H1 (cell line): ENCODE measurements at regions not wholly inside any gene's neighbourhood (a gene's known extent, or its start where the extent isn't known, plus 50 kb on each side); places are given as distances from the start of the nearest gene placed in this dataset.

ENCODE experiments used
- BRCA1 ChIP-seq: IDR thresholded peaks from 2 replicates; pipeline ENCODE4 v1.6.1; 2012; ENCODE audit warnings: low read depth, low read length, improper control_type of control experiment
- CBX5 ChIP-seq: fragments of 300-800, 300-1000 bp; sonication (generic); IDR thresholded peaks from 2 replicates; pipeline ENCODE4 v1.7.1; 2016; ENCODE audit warnings: antibody characterized with exemption, low read length, low read depth
- CTCF ChIP-seq, 3 experiments: IDR thresholded peaks; 1 replicate in 2 of 3; 2 replicates in 1 of 3; pipeline versions ENCODE4 v1.5.1 to v1.6.1; 2011; ENCODE audit warnings: low read length in 3 of 3, mild to moderate bottlenecking in 3 of 3, inconsistent platforms in 2 of 3, low read depth in 1 of 3, moderate library complexity in 1 of 3; ENCODE audit not compliant: insufficient read depth in 1 of 3; ENCODE audit errors: control extremely low read depth in 1 of 3
- EP300 ChIP-seq, 2 experiments: IDR thresholded peaks; 1 replicate in 1 of 2; 2 replicates in 1 of 2; pipeline ENCODE4 v1.6.1; 2011 to 2012; ENCODE audit warnings: low read depth in 2 of 2, low read length in 2 of 2, mild to moderate bottlenecking in 2 of 2, borderline replicate concordance in 1 of 2, inconsistent platforms in 1 of 2, moderate library complexity in 1 of 2
- EZH2 ChIP-seq: fragments of 200-600 bp; sonication (generic); IDR thresholded peaks from 2 replicates; pipeline ENCODE4 v1.7.1; 2012; ENCODE audit warnings: low read depth, mild to moderate bottlenecking, moderate library complexity, low read length, inconsistent platforms; ENCODE audit not compliant: severe bottlenecking
- MAX ChIP-seq: IDR thresholded peaks from 2 replicates; pipeline ENCODE4 v1.6.1; 2012; ENCODE audit warnings: inconsistent platforms
- POLR2A ChIP-seq, 2 experiments: IDR thresholded peaks; 1 replicate in 1 of 2; 2 replicates in 1 of 2; pipeline ENCODE4 v1.6.1; 2011; ENCODE audit warnings: low read depth in 2 of 2, low read length in 2 of 2, mild to moderate bottlenecking in 2 of 2; ENCODE audit errors: control extremely low read depth in 1 of 2
- POLR2AphosphoS5 ChIP-seq: IDR thresholded peaks from 2 replicates; pipeline ENCODE4 v1.6.1; 2011; ENCODE audit warnings: low read depth, low read length
- TCF12 ChIP-seq: IDR thresholded peaks from 2 replicates; pipeline ENCODE4 v1.6.1; 2011; ENCODE audit warnings: low read depth, mild to moderate bottlenecking, low read length
- USF2 ChIP-seq: IDR thresholded peaks from 2 replicates; pipeline ENCODE4 v1.6.1; 2011; ENCODE audit warnings: low read length, improper control_type of control experiment
- YY1 ChIP-seq: IDR thresholded peaks from 2 replicates; pipeline ENCODE4 v1.6.1; 2011; ENCODE audit warnings: low read depth, mild to moderate bottlenecking, low read length

- TF ChIP-seq CTCF (IDR thresholded peaks at IDR 0.05; ENCODE audit: control extremely low read depth in 1 of 3, insufficient read depth in 1 of 3, low read depth in 1 of 3, low read length in 3 of 3) (no peak), POLR2A (IDR thresholded peaks at IDR 0.05; ENCODE audit: control extremely low read depth in 1 of 2, low read depth in 2 of 2, low read length in 2 of 2) (no peak), MAX (no peak), USF2 (no peak), TCF12 (no peak), EZH2 (no peak), BRCA1 (no peak), YY1 (no peak), POLR2AphosphoS5 (no peak), CBX5 (no peak), EP300 (IDR thresholded peaks at IDR 0.05; ENCODE audit: borderline replicate concordance in 1 of 2, low read depth in 2 of 2, low read length in 2 of 2) (no peak)
Measured at GRCh38 chr2:107338571-107338970, 452.6 kb upstream of the ST6GAL2 start.
